A673 (cell line): ENCODE measurements at regions not wholly inside any gene's neighbourhood (a gene's known extent, or its start where the extent isn't known, plus 50 kb on each side); places are given as distances from the start of the nearest gene placed in this dataset.

Experiments
- BruUV-seq: library from RNA; stranded (reverse); fragments of 400-500 nt; replicated peaks from 2 replicates; lab custom pipeline; 2021; lab: Mats Ljungman, UMichigan
- CTCF ChIA-PET: fragments of 300-600 bp; sonication (Branson Sonifier 250); formaldehyde crosslinking; loops from one replicate; lab custom pipeline; 2022; ENCODE audit warnings: antibody characterized with exemption; lab: Charles Lee
- POLR2A ChIA-PET: fragments of 300-600 bp; sonication (Branson Sonifier 250); formaldehyde crosslinking; loops from one replicate; lab custom pipeline; 2022; ENCODE audit warnings: antibody characterized with exemption; ENCODE audit not compliant: low non-redundant PET; lab: Charles Lee
- DNase-seq: peaks from one replicate; pipeline ENCODE4 v3.0.0-alpha.2; 2015; ENCODE audit warnings: low spot score
- H3K27ac ChIP-seq: fragments of 200-600 bp; sonication (generic); 2 replicates; pipeline ENCODE4 v1.5.1; 2016; ENCODE audit warnings: mixed run types, low read depth, mild to moderate bottlenecking, mixed read lengths, antibody characterized with exemption, low read length; ENCODE audit not compliant: poor library complexity, severe bottlenecking
- H3K27me3 ChIP-seq: fragments of 200-600 bp; sonication (generic); replicated peaks from 2 replicates; pipeline ENCODE4 v1.6.1; 2017; ENCODE audit warnings: mixed run types, low read depth, mild to moderate bottlenecking, mixed read lengths, antibody characterized with exemption, low read length; ENCODE audit not compliant: insufficient read depth, poor library complexity
- H3K36me3 ChIP-seq: fragments of 200-600 bp; sonication (generic); 2 replicates; pipeline ENCODE4 v1.6.1; 2016; ENCODE audit warnings: mixed run types, mild to moderate bottlenecking, mixed read lengths, antibody characterized with exemption, low read length; ENCODE audit not compliant: insufficient read depth, poor library complexity, severe bottlenecking
- H3K4me1 ChIP-seq: fragments of 200-600 bp; sonication (generic); 2 replicates; pipeline ENCODE4 v1.6.1; 2017; ENCODE audit warnings: mixed run types, mild to moderate bottlenecking, mixed read lengths, antibody characterized with exemption, low read length; ENCODE audit not compliant: insufficient read depth, poor library complexity, severe bottlenecking
- H3K4me3 ChIP-seq: fragments of 200-600 bp; sonication (generic); 2 replicates; pipeline ENCODE4 v1.5.1; 2016; ENCODE audit warnings: low read depth, mixed run types, mild to moderate bottlenecking, mixed read lengths, low read length; ENCODE audit not compliant: poor library complexity, severe bottlenecking
- H3K9me3 ChIP-seq: fragments of 200-600 bp; sonication (generic); 2 replicates; pipeline ENCODE4 v1.6.1; 2016; ENCODE audit warnings: mixed run types, low read depth, mild to moderate bottlenecking, mixed read lengths, antibody characterized with exemption, low read length; ENCODE audit not compliant: poor library complexity, severe bottlenecking
- EZH2 ChIP-seq: fragments of 200-600 bp; sonication (generic); IDR thresholded peaks from 2 replicates; pipeline ENCODE4 v1.6.1; 2017; ENCODE audit warnings: borderline replicate concordance, low read depth, mild to moderate bottlenecking, mixed read lengths, antibody characterized with exemption, low read length; ENCODE audit not compliant: poor library complexity, severe bottlenecking
- intact Hi-C: fragments of 100-400 bp; cut with micrococcal nuclease; formaldehyde crosslinking; loops from one replicate; pipeline ENCODE4 v1.10.0; 2022; ENCODE audit not compliant: unreplicated experiment
- TF ChIP-seq, protein P1 (sequence below): fragments of 300-800, 200-600 bp; sonication (generic); conservative IDR thresholded peaks from 2 replicates; pipeline ENCODE4 v1.5.1; 2017; ENCODE audit warnings: low read depth, mild to moderate bottlenecking, antibody characterized with exemption, low read length, moderate library complexity, mixed read lengths

- TF ChIP-seq, protein P1, sequence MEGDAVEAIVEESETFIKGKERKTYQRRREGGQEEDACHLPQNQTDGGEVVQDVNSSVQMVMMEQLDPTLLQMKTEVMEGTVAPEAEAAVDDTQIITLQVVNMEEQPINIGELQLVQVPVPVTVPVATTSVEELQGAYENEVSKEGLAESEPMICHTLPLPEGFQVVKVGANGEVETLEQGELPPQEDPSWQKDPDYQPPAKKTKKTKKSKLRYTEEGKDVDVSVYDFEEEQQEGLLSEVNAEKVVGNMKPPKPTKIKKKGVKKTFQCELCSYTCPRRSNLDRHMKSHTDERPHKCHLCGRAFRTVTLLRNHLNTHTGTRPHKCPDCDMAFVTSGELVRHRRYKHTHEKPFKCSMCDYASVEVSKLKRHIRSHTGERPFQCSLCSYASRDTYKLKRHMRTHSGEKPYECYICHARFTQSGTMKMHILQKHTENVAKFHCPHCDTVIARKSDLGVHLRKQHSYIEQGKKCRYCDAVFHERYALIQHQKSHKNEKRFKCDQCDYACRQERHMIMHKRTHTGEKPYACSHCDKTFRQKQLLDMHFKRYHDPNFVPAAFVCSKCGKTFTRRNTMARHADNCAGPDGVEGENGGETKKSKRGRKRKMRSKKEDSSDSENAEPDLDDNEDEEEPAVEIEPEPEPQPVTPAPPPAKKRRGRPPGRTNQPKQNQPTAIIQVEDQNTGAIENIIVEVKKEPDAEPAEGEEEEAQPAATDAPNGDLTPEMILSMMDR, result no peak
- no peak for TF ChIP-seq EZH2
- H3K27ac ChIP-seq, result no peak overlapping the region
- H3K4me3 ChIP-seq, result no peak overlapping the region
- H3K27me3 ChIP-seq, result no peaks in the 10 kb centered on the region
- no peaks in the 10 kb centered on the region for H3K9me3 ChIP-seq
- H3K36me3 ChIP-seq, result no peaks in the 10 kb centered on the region
- no peak for DNase-seq
- intact Hi-C loops, result no loop called here
- CTCF ChIA-PET, result no interaction called here
- no peaks in the 10 kb centered on the region for H3K4me1 ChIP-seq
- BruUV-seq, result no TSS peak
- POLR2A ChIA-PET, result interaction anchor here (0.6 kb wide), 1 partner anchor 163 kb away, joined by 4 read pairs; no protein-coding TSS in a partner anchor
Observed at GRCh38 chr1:109826930-109827349, 63.2 kb upstream of the EPS8L3 start.

GRCh38 chr1:109826446-109826845 is 62.7 kb upstream of the EPS8L3 start:
- Histone ChIP-seq H3K27ac (no peak overlapping the region), H3K27me3 (no peaks in the 10 kb centered on the region), H3K4me1 (no peaks in the 10 kb centered on the region), H3K36me3 (no peaks in the 10 kb centered on the region), H3K9me3 (no peaks in the 10 kb centered on the region), H3K4me3 (no peak overlapping the region)
- intact Hi-C loops, result no loop called here
- DNase-seq, result no peak
- POLR2A ChIA-PET, result interaction anchor here (0.6 kb wide), 1 partner anchor 163 kb away, joined by 4 read pairs; no protein-coding TSS in a partner anchor
- no peak for TF ChIP-seq EZH2
- TF ChIP-seq, protein P1, result no peak
- no TSS peak for BruUV-seq
- CTCF ChIA-PET, result no interaction called here

GRCh38 chr1:109824349-109825115 is 60.8 kb upstream of the EPS8L3 start:
- no peaks in the 10 kb centered on the region for H3K9me3 ChIP-seq
- ChIA-PET POLR2A (no interaction called here), CTCF (no interaction called here)
- H3K36me3 ChIP-seq, result no peaks in the 10 kb centered on the region
- H3K4me3 ChIP-seq, result no peak overlapping the region
- no peaks in the 10 kb centered on the region for H3K27me3 ChIP-seq
- BruUV-seq, result no TSS peak
- intact Hi-C loops, result no loop called here
- H3K4me1 ChIP-seq, result no peaks in the 10 kb centered on the region
- TF ChIP-seq, protein P1, result no peak
- DNase-seq, result no peak
- no peak overlapping the region for H3K27ac ChIP-seq
